NCI-H460 (cell line): ENCODE measurements at regions not wholly inside any gene's neighbourhood (a gene's known extent, or its start where the extent isn't known, plus 50 kb on each side); places are given as distances from the start of the nearest gene placed in this dataset.
"Not testable (repeated sequence)": the region's sequence is repeated elsewhere in the genome, so short reads cannot be mapped to it uniquely, and the experiment has no call there.

ENCODE experiments used
- DNase-seq: peaks from one replicate; pipeline ENCODE4 v3.0.0-alpha.2; 2016; ENCODE audit warnings: low read depth; ENCODE audit errors: extremely low read depth

DNA sequence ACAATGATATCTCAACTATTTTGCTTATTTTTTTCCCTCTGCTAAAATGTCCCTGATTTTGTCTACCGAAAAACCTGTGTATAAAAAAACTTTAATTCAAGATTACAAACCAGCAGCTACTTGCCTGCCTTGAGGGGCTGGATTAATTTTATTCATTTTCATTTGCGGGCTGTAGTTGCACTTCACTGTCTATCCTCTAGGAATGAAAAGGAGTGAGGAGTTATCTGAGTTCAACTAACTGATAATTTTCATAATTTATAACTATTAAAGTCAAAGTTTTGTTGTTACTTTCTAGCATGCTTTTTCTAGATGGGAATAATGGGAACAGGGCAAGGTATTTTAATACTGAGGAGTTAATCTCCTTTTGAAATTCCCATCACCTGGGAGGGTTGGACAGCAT is 50.3 kb upstream of the AGTPBP1 start:
- DNase-seq = not testable (repeated sequence)

DNA sequence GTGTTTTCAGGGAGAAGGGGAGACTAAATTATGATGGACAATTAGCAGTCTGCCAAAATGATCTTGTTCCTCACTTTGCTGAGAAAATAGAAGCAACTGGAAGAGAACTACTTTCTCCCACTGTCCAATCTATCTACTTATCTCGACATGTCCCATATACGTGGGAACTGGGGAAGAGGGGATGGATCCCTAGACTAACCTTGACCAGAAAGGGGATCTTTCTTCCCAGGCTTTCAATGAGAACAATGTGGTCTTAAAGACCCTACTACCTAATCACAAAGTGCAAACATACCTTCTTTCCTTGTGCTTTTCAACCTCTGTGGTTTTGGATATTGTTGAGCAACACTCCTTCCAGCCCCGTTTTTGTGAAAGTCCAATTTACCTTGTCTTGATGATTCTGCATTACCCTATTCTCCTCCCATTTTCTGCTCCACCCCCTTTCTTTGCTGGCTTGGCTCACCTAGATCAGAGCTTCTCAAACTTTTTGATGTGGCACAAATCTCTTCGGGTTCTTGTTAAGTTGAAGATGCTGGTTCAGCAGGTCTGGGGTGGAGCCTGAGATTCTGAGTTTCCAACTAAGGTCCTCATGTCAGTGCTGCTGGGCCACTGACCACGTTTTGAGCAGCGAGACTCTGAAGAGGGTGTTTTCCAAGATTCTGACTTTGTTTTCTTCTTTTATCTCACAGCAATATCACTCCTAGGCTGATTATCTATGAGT is 61.4 kb upstream of the AGTPBP1 start:
- DNase-seq = not testable (repeated sequence)

DNA sequence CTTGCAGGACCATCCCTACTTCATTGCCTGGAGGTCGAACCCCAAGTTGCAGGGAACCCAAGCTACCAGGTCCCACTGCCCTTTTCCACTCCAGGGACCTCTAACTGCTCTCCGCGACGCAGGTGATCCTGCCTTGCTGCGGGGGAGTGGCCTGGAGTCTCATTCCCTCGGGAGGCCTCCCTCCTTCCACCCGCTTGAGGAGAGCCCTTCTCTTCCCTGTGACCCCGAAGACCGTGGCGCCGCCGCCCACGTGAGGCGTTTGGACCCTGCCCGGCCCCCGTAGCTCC is 63.0 kb upstream of the AGTPBP1 start:
- not testable (repeated sequence) for DNase-seq

DNA sequence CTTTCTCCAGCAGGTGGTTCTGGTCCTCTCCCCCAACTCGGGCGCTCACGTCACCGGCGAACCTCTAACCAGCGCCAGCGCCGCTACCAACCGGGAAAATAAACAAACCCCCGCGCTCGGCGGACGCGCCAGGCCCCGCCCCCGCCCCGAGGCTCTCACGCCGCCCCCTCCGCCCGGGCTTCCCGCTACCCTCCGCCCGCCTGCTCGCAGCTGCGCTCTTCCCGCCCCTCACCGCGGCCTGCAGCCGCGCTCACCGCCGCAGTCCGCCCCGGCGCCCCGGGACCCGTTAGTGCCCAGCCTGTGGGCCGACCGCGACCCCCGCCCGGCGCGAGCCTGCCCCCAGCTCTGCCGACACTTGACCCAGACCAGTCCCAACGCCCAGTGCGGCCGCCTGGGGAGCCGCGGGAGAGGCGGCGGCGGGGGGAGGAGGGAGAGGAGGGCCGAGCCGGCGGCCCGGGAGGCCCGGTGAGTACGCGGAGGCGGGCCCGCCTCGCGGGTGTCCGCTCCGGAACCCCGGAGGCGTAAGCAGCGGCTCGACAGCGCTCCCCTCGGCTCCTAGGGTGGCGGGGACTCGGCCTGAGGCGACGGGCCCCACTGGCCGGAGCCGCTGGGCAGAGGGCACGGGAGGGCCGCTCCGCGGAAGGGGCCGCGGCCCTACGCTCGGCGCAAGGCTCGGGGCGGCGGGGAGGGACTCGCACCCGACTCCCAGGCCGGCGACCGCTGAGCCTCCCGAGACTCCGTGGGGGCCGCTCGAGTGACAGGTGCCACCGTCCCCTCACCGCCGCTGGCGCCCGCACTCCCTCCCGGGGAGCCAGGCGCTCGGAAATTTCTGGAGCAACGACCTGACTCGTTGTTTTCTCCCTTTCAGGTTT is 63.6 kb upstream of the AGTPBP1 start:
- peak; percentile 47 for DNase-seq

DNA sequence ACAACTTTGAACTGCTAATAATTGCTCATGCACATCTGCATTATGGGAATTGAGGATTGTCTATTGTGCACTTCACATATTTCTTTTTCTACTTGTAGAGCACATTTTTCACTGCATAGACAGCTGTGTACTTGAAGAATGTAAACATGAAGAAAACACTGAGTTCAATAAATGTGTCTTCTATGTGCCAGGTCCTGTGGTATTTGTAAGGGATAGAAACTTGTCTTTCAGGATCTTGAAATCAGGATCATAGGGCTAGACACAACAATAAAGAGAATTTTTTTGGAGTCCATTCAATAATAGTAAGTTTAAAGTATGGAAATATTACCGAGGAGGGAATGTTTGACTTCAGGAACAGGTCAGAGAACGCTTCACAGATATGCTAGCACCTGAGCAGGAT is 66.6 kb upstream of the AGTPBP1 start:
- DNase-seq = not testable (repeated sequence)

DNA sequence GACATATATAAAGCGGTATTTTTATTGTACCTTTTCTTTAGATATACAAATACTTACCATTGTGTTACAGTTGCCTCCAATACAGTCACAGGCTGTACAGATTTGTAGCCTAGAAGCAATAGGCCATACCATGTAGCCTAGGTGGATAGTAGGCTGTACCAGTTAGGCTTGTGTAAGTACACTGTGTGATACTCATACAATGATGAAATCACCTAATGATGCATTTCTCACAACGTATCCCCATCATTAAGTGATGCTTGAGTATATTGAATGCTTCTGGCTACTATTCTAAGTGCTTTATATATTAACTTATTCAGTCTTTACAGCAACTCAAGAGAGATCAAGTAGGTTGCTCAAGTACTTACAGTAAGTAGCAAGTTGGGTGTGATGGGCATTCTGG is 71.6 kb upstream of the AGTPBP1 start:
- DNase-seq = not testable (repeated sequence)

DNA sequence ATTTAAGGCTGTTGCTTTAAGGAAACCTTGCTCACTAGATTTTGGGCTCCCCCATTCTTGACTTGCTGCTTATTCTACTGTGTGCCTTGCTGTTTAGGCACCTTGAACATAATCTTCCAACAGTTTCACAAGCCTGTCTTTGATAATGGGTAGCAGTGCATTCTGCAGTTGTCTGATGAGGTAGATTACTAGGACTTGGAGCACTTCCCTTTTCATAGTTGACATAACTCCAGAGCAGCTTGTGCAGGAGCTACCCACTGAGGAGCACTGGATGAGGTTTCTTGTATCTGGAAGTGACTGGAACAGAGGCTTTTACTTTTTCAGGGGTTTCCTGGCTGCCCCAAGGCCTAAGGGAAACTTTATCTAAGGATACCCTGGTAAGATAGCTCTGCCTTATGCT is 73.0 kb upstream of the AGTPBP1 start:
- not testable (repeated sequence) for DNase-seq

DNA sequence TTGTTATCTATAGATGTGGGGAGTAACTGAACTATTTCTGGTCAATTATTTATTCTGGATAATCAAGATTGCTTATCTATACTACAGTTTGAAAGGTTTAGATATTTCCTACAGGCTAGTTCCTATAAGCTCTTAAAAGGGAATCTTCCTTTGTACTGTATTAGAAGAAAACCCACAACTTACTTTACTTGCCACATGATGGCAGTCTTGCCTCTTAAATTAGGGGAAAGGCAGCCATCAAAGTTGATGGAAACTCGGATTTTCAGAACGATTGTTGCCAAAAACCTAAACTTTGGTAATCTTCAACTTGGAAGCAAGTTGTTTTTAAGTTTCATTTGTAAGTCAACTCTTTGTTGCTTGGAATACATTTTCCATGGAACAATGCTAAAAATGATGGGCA is 77.2 kb upstream of the AGTPBP1 start:
- peak; percentile 25 for DNase-seq

DNA sequence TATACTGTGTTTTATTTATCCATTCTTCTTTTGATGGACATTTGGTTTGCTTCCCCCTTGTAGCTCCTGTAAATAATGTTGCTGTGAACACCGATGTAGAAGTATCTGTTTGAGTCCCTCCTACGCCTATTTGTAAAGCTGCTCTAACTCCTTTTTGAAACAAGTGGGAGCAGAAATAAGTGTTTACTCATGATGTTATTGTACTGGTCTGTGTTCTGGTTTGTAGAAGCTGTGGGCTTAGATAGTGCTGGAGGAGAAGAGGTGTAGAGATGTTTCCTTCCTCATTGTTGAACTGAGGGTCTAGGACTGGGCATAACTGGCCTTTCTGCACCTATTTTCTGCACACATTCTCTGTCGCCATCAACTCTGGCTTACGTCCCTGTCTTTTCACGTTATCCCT is 78.8 kb upstream of the AGTPBP1 start:
- DNase-seq = not testable (repeated sequence)

DNA sequence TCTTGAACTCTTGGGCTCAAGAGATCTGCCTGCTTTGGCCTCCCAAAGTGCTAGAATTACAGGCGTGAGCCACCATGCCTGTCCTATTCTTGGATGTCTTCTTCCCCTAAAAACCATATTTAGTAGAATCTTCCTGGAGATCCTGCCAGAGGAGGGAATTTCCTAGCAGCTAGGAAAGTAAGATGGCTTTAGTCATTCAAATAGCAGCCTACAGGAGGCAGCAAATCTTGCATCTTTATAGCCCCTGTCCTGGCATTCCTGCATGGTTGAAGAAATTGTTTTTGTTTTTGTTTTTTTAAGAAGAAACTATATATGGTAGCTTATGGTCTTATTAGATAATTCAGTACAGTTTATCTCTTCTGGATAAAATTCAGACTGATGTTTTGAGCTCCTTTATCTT is 83.2 kb upstream of the AGTPBP1 start:
- DNase-seq = peak; percentile 15

DNA sequence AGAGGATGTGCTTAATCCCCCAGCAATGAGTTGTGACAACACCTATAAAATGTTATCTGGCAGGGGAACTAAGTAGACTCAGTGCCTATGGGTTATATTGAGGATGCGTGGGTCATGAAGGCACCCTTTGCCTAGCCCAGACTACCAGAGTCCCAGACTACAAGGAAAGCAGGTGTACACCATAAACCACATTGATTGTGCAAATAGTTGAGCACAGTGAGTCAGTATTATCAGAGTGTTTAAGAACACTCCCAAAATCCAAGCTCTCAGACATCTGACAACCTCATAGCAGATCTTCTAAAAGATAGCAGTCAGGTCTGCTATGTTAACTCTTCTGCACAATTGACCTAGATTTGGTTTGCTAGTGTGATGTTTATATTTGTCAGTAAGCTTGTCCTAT is 92.8 kb upstream of the AGTPBP1 start:
- DNase-seq = not testable (repeated sequence)

DNA sequence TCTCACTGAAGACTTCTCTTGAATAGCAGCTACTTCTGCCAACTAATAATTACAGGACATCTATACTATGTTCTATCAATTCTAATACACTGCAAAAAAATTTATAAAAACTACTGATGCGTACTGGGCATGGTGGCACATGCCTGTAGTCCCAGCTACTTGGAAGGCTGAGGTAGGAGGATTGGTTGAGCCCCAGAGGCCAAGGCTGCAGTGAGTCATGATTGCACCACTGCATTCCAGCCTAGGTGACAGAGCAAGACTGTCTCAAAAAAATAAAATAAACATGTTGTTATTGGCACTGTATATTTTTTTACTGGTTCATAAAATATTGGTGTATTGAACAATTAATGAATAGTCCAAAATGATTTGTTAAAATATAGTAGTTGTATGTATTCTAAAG is 97.0 kb upstream of the NAA35 start:
- peak; percentile 14 for DNase-seq

DNA sequence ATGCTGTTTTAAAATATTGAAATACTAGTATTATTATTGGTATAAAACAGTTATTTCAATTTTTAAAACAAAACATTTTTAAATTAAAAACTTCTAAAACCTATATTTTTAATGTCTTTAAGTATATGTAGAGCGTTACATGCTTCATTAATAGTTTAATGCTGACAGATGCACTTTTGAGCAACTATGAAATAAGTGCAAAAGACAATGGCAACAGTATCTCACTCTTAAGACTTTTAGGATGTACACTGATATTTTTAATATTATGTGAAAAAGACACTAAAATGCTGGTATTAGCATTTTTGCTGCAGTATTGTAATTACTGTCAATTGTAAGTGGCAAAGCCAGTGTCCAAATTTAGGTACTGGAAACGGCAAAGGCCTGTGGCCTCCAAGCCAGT is 93.2 kb upstream of the NAA35 start:
- not testable (repeated sequence) for DNase-seq

DNA sequence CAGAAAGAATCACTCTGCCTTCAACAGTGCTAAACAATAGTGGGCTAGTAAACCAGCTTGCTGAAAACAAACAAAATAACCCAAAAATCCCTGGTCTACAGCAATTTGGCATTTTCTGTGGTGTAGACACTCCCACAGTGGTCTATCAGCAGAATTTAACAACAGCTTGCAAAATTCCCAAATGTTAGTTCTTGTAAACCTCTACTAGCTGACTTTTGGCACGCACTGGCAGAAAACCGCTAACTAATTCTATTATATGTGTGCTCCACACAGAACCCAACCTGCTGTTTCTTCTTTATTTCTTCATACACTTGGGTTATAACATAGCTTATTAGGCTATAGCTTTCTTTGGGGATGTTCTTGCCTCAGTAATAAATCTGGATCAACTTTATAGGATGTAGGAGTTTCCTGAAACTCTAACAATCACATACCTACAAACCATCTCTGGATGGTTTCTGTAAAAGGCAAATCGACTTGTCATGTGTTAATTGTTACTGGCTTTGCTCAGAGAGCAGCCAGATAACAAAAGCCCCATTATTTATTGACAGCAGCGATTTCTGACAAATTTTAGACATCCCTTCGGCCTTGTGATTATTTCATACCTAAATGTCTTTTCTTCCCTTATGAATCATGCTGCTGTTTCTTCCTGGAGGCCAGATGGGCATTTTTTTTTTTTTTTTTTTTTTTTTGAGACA is 82.7 kb upstream of the NAA35 start:
- no peak for DNase-seq

DNA sequence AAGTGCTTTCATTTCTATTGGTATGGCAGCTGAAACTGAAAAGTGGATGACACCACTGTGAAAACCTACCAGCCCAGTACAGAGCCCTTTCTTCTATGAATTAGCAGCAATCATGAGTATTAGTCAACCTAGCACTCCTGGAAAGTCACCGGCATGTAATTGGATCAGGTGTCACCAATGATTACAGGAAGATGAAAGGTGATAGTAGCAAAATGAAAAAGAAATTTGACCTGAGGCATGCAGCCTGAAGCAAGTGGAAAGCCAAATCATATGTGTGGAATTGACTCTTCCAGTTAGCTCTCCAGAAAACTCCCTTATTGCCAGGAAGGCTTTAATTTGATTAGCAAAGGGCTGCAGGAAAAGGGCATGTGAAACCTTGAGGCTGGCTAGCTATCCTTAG is 81.2 kb upstream of the NAA35 start:
- DNase-seq = no peak

DNA sequence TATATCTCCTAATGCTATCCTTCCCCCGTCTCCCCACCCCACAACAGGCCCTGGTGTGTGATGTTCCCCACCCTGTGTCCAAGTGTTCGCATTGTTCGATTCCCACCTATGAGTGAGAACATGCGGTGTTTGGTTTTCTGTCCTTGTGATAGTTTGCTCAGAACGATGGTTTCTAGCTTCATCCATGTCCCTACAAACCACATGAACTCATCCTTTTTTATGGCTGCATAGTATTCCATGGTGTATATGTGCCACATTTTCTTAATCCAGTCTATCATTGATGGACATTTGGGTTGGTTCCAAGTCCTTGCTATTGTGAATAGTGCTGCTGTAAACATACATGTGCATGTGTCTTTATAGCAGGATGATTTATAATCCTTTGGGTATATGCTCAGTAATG is 79.1 kb upstream of the NAA35 start:
- not testable (repeated sequence) for DNase-seq

DNA sequence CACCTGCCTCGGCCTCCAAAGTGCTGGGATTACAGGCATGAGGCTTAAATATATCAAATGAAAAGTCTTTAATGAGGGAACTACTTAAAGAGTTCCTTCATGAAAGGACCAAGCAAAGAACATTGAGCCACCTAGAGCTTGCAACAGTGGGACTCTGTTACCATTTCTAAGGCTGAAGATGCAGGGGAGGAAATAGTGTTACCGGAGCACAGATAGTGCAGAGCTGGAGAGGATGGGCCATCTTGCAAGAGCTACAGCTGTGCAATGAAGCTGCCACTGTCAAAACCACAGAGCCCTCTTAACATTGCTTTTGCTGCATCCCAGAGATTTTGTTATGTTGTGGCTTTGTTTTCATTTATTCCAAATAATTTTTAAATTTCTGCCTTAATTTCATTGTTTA is 77.1 kb upstream of the NAA35 start:
- DNase-seq = no peak

DNA sequence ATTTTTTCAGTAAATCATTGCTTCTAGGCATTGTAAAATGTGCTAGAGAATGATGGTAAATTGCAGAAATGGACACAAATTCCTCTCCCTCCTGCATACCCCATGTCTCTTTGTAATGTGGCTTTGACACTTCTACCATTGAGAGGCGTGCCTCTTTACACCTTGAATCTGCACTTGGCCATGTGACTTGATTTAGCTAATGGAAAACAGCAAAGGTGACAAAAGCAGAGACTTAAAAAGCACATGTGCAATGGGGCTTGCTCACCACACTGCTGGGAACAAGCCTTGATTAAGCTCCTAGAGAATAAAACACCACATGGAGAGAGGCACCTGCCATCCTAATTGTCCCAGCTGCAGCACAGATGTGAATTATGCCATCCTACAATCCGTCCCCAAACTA is 69.9 kb upstream of the NAA35 start:
- DNase-seq = no peak

DNA sequence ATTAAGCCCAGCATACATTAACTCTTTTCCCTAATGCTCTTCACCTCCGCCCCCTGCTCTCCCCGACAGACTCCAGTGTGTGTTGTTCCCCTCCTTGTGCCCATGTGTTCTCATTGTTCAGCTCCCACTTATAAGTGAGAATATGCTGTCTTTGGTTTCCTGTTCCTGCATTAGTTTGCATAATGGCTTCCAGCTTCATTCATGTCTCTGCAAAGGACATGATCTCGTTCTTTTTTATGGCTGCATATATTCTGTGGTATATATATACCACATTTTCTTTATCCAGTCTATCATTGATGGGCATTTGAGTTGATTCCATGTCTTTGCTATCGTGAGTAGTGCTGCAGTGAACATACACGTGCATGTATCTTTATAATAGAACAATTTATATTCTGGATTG is 69.3 kb upstream of the NAA35 start:
- not testable (repeated sequence) for DNase-seq

DNA sequence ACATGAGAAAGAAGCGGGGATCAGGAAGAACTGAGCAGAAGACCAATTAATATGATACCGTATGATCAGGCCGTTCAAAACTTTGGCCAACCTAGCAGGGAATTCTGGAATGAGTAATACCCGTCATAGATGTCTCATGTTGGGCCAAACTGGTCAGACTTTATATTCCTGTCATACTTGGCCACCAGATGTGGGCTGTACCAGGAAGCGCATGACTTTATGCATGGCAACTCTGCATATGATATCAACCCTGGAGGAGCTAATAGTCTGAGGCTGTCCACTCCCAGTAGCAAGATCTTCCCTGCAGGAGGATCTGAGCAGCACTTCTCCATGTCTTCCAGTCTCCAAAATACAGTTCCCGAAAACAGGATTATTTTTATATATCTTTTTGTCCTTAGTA is 68.5 kb upstream of the NAA35 start:
- DNase-seq = no peak

DNA sequence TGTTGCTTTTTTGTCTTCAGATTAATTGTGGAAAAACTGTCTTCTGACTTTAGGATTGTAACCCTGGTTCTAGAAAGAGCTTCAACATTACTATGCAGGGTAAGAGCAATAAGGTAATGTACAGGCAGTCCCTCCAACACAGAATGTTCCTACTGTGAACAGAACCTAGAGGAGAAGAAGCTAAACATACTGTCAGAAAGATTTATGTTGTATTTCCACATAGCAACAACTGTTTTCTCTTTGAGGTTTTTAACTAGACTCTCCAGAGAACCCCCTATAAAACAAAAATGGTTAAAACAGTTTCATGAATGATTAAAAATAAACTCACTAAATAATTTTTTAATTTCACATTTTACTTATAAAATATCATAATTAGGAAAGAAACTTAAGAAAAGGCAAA is 64.3 kb upstream of the NAA35 start:
- DNase-seq = no peak
